ENCODE measurements at regions not wholly inside any gene's neighbourhood (a gene's known extent, or its start where the extent isn't known, plus 50 kb on each side); places are given as distances from the start of the nearest gene placed in this dataset.
"Not testable (repeated sequence)": the region's sequence is repeated elsewhere in the genome, so short reads cannot be mapped to it uniquely, and the experiment has no call there.

DNA sequence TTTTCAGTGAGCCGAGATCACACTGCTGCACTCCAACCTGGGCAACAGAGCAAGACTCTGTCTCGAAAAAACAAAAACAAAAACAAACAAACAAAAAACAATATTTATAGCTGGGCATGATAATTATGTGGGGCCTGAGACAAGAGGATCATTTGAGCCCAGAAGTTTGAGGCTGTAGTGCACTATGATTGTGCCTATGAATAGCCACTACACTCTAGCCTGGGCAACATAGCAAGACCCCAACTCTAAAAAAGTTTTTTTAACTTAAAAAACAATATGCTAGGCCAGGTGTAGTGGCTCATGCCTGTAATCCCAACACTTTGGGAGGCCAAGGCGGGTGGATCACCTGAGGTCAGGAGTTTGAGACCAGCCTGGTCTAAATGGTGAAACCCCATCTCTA is 77.9 kb upstream of the LRPPRC start:
- TF ChIP-seq CTCF (IDR thresholded peaks at IDR 0.05; ENCODE audit: insufficient read depth, low read length); POLR2AphosphoS5 (IDR thresholded peaks at IDR 0.05; ENCODE audit: low read depth); REST (IDR thresholded peaks at IDR 0.05; ENCODE audit: insufficient replicate concordance, low read depth): not testable (repeated sequence)

Measured in HL-60 (cell line).